OCI-LY7 (cell line): ENCODE measurements at regions not wholly inside any gene's neighbourhood (a gene's known extent, or its start where the extent isn't known, plus 50 kb on each side); places are given as distances from the start of the nearest gene placed in this dataset.

Experiments
- BruUV-seq: library from RNA; stranded (reverse); fragments of 400-500 nt; replicated peaks from 2 replicates; lab custom pipeline; 2021; lab: Mats Ljungman, UMichigan
- CTCF ChIA-PET: fragments of 300-600 bp; sonication (Branson Sonifier 250); formaldehyde crosslinking; loops from one replicate; lab custom pipeline; 2022; ENCODE audit warnings: antibody characterized with exemption; ENCODE audit not compliant: unreplicated experiment; lab: Charles Lee
- POLR2A ChIA-PET: fragments of 300-600 bp; sonication (Branson Sonifier 250); formaldehyde crosslinking; loops from one replicate; lab custom pipeline; 2022; ENCODE audit warnings: antibody characterized with exemption; lab: Charles Lee
- DNase-seq: peaks from one replicate; pipeline ENCODE4 v3.0.0-alpha.2; 2015; ENCODE audit warnings: low spot score
- H2AFZ ChIP-seq: fragments of 200-600 bp; sonication (generic), shearing (Covaris generic); 2 replicates; pipeline ENCODE4 v1.6.1; 2014; ENCODE audit warnings: mild to moderate bottlenecking, antibody characterized with exemption, low read length, moderate library complexity
- H3K27ac ChIP-seq: fragments of 200-600 bp; sonication (generic); 2 replicates; pipeline ENCODE4 v1.5.1; 2014; ENCODE audit warnings: mixed run types, low read depth, mild to moderate bottlenecking, moderate library complexity, low read length, inconsistent platforms; ENCODE audit not compliant: poor library complexity, severe bottlenecking
- H3K36me3 ChIP-seq: fragments of 200-600 bp; sonication (generic); 2 replicates; pipeline ENCODE4 v1.6.1; 2014; ENCODE audit warnings: mild to moderate bottlenecking, antibody characterized with exemption, low read length, moderate library complexity, mixed read lengths; ENCODE audit not compliant: insufficient read depth
- H3K4me1 ChIP-seq: fragments of 200-600 bp; sonication (generic); 2 replicates; pipeline ENCODE4 v1.5.1; 2014; ENCODE audit warnings: mild to moderate bottlenecking, low read length; ENCODE audit not compliant: insufficient read depth, poor library complexity, severe bottlenecking
- H3K4me2 ChIP-seq: fragments of 200-600 bp; sonication (generic); 2 replicates; pipeline ENCODE4 v1.6.1; 2014; ENCODE audit warnings: mild to moderate bottlenecking, low read length
- H3K4me3 ChIP-seq: fragments of 200-600 bp; sonication (generic); 2 replicates; pipeline ENCODE4 v1.5.1; 2014; ENCODE audit warnings: mild to moderate bottlenecking, low read depth, low read length; ENCODE audit not compliant: poor library complexity, severe bottlenecking
- H3K79me2 ChIP-seq: fragments of 200-600 bp; sonication (generic); 2 replicates; pipeline ENCODE4 v1.6.1; 2016; ENCODE audit warnings: low read depth, mild to moderate bottlenecking, low read length, moderate library complexity, mixed read lengths; ENCODE audit not compliant: insufficient read depth
- H3K9me2 ChIP-seq: fragments of 200-600 bp; sonication (generic); 2 replicates; pipeline ENCODE4 v1.6.1; 2016; ENCODE audit warnings: mild to moderate bottlenecking, low read length, mixed read lengths; ENCODE audit not compliant: insufficient read depth
- H3K9me3 ChIP-seq: fragments of 200-600 bp; sonication (generic); 2 replicates; pipeline ENCODE4 v1.6.1; 2014; ENCODE audit warnings: mild to moderate bottlenecking, mixed run types, low read length, mixed read lengths
- H4K20me1 ChIP-seq: fragments of 200-600 bp; sonication (generic); 2 replicates; pipeline ENCODE4 v1.6.1; 2014; ENCODE audit warnings: mild to moderate bottlenecking, antibody characterized with exemption, low read length, moderate library complexity, mixed read lengths; ENCODE audit not compliant: insufficient read depth
- CTCF ChIP-seq: fragments of 200-600 bp; sonication (generic); conservative IDR thresholded peaks from 2 replicates; pipeline ENCODE4 v1.5.1; 2014; ENCODE audit warnings: mild to moderate bottlenecking, antibody characterized with exemption, low read length, moderate library complexity, mixed read lengths
- EZH2phosphoT487 ChIP-seq: fragments of 200-600 bp; sonication (generic); IDR thresholded peaks from 2 replicates; pipeline ENCODE4 v1.6.1; 2018; ENCODE audit warnings: low read depth, borderline replicate concordance, mild to moderate bottlenecking, mixed run types, antibody characterized with exemption, low read length, moderate library complexity, mixed read lengths
- intact Hi-C: fragments of 100-400 bp; cut with micrococcal nuclease; formaldehyde crosslinking; loops from one replicate; pipeline ENCODE4 v1.10.0; 2022; ENCODE audit not compliant: unreplicated experiment

- BruUV-seq, result no TSS peak
- TF ChIP-seq EZH2phosphoT487 (no peak), CTCF (no peak)
- Histone ChIP-seq H3K9me3 (no peaks in the 10 kb centered on the region), H3K4me2 (no peak overlapping the region), H3K9me2 (no peaks in the 10 kb centered on the region), H3K36me3 (no peaks in the 10 kb centered on the region), H2AFZ (no peak overlapping the region), H4K20me1 (no peaks in the 10 kb centered on the region), H3K4me1 (no peaks in the 10 kb centered on the region), H3K27ac (no peak overlapping the region), H3K4me3 (no peak overlapping the region), H3K79me2 (no peaks in the 10 kb centered on the region)
- no peak for DNase-seq
- ChIA-PET CTCF (no interaction called here), POLR2A (interaction anchor here (0.6 to 0.7 kb wide), 2 partner anchors 1317 to 1381 kb away, joined by 3 read pairs; no protein-coding TSS in a partner anchor)
- intact Hi-C loops, result no loop called here
Measured at GRCh38 chr6:93792746-93793145, 373.4 kb upstream of the EPHA7 start.

GRCh38 chr6:93790981-93791380, 371.6 kb upstream of the EPHA7 start:
- no peak overlapping the region for H3K27ac ChIP-seq
- no peak overlapping the region for H3K4me3 ChIP-seq
- H3K36me3 ChIP-seq, result no peaks in the 10 kb centered on the region
- intact Hi-C loops, result no loop called here
- no peak overlapping the region for H2AFZ ChIP-seq
- H4K20me1 ChIP-seq, result no peaks in the 10 kb centered on the region
- no peak for DNase-seq
- TF ChIP-seq EZH2phosphoT487 (no peak), CTCF (no peak)
- BruUV-seq, result no TSS peak
- no peaks in the 10 kb centered on the region for H3K9me2 ChIP-seq
- CTCF ChIA-PET, result no interaction called here
- POLR2A ChIA-PET, result interaction anchor here (1.0 kb wide), 1 partner anchor 67 kb away, joined by 3 read pairs; no protein-coding TSS in a partner anchor
- no peaks in the 10 kb centered on the region for H3K79me2 ChIP-seq
- H3K4me2 ChIP-seq, result no peak overlapping the region
- H3K9me3 ChIP-seq, result no peaks in the 10 kb centered on the region
- H3K4me1 ChIP-seq, result no peaks in the 10 kb centered on the region

- ChIA-PET CTCF (no interaction called here), POLR2A (no interaction called here)
- H3K4me2 ChIP-seq, result no peak overlapping the region
- no peaks in the 10 kb centered on the region for H3K36me3 ChIP-seq
- no peaks in the 10 kb centered on the region for H4K20me1 ChIP-seq
- intact Hi-C loops, result no loop called here
- DNase-seq, result no peak
- no peaks in the 10 kb centered on the region for H3K79me2 ChIP-seq
- TF ChIP-seq CTCF, result no peak
- TF ChIP-seq EZH2phosphoT487, result no peak
- no peaks in the 10 kb centered on the region for H3K9me3 ChIP-seq
- no peak overlapping the region for H2AFZ ChIP-seq
- no peak overlapping the region for H3K4me3 ChIP-seq
- H3K27ac ChIP-seq, result no peak overlapping the region
- no peaks in the 10 kb centered on the region for H3K9me2 ChIP-seq
- BruUV-seq, result no TSS peak
- no peaks in the 10 kb centered on the region for H3K4me1 ChIP-seq
Measured at GRCh38 chr6:93789532-93789931, 370.2 kb upstream of the EPHA7 start.
